Stimulated activated CD8-positive, alpha-beta memory T cell treated with anti-CD3 and anti-CD28 coated beads, Interleukin-2, amount 100 ng/mL, for 48 hours (primary cell): ENCODE measurements at regions not wholly inside any gene's neighbourhood (a gene's known extent, or its start where the extent isn't known, plus 50 kb on each side); places are given as distances from the start of the nearest gene placed in this dataset.
"Not testable (repeated sequence)": the region's sequence is repeated elsewhere in the genome, so short reads cannot be mapped to it uniquely, and the experiment has no call there.

Experiments
- DNase-seq, 2 donors: peaks; one replicate each; pipeline ENCODE4 v3.0.0-alpha.2; 2020; ENCODE audit warnings: low read depth in 2 of 2

GRCh38 chr6:144652292-144652891, 367.3 kb downstream of the UTRN start:
- no peak for DNase-seq

GRCh38 chr6:144653885-144654505, 368.9 kb downstream of the UTRN start:
- no peak for DNase-seq

GRCh38 chr6:144654506-144654905, 369.4 kb downstream of the UTRN start:
- DNase-seq: no peak

GRCh38 chr6:144655376-144655775, 370.2 kb downstream of the UTRN start:
- no peak for DNase-seq

- no peak for DNase-seq
Measured at GRCh38 chr6:144657691-144658090, 372.6 kb downstream of the UTRN start.

GRCh38 chr6:144659202-144660182, 374.4 kb downstream of the UTRN start:
- no peak for DNase-seq

GRCh38 chr6:144660561-144661115, 375.5 kb downstream of the UTRN start:
- DNase-seq: no peak

- DNase-seq: no peak
Measured at GRCh38 chr6:144661116-144661806, 376.1 kb downstream of the UTRN start.

GRCh38 chr6:144662812-144663365, 377.8 kb downstream of the UTRN start:
- DNase-seq: no peak

- no peak for DNase-seq
Measured at GRCh38 chr6:144664281-144664680, 379.1 kb downstream of the UTRN start.

GRCh38 chr6:144664947-144665346, 379.8 kb downstream of the UTRN start:
- no peak for DNase-seq

- DNase-seq: no peak
Measured at GRCh38 chr6:144665932-144666450, 380.9 kb downstream of the UTRN start.

- DNase-seq: no peak
Measured at GRCh38 chr6:144666781-144667180, 381.6 kb downstream of the UTRN start.

- DNase-seq: no peak
Measured at GRCh38 chr6:144667532-144668503, 382.7 kb downstream of the UTRN start.

GRCh38 chr6:144670259-144670658, 385.1 kb downstream of the UTRN start:
- not testable (repeated sequence) for DNase-seq

GRCh38 chr6:144673807-144674206, 388.7 kb downstream of the UTRN start:
- no peak for DNase-seq

GRCh38 chr6:144675231-144675861, 390.2 kb downstream of the UTRN start:
- DNase-seq: peak in 1 of 2 donors; percentile 2

- not testable (repeated sequence) for DNase-seq
Measured at GRCh38 chr6:144676310-144676709, 391.2 kb downstream of the UTRN start.

GRCh38 chr6:144677263-144677662, 392.1 kb downstream of the UTRN start:
- not testable (repeated sequence) for DNase-seq
